ENCODE measurements at regions not wholly inside any gene's neighbourhood (a gene's known extent, or its start where the extent isn't known, plus 50 kb on each side); places are given as distances from the start of the nearest gene placed in this dataset.

- Histone ChIP-seq H3K27ac (replicated peaks) (no peak overlapping the region), H3K27me3 (ENCODE audit: insufficient read depth, poor library complexity, severe bottlenecking) (no peaks in the 10 kb centered on the region), H3K4me3 (replicated peaks; ENCODE audit: insufficient read depth, low read length) (no peak overlapping the region)
- no peak for TF ChIP-seq POLR2AphosphoS5 (IDR thresholded peaks at IDR 0.05; ENCODE audit: low read depth)
- TF ChIP-seq GABPA (IDR thresholded peaks at IDR 0.05; ENCODE audit: low read depth), result no peak
- TF ChIP-seq SPI1 (IDR thresholded peaks at IDR 0.05; ENCODE audit: borderline replicate concordance, low read depth), result no peak
- TF ChIP-seq, protein P1, sequence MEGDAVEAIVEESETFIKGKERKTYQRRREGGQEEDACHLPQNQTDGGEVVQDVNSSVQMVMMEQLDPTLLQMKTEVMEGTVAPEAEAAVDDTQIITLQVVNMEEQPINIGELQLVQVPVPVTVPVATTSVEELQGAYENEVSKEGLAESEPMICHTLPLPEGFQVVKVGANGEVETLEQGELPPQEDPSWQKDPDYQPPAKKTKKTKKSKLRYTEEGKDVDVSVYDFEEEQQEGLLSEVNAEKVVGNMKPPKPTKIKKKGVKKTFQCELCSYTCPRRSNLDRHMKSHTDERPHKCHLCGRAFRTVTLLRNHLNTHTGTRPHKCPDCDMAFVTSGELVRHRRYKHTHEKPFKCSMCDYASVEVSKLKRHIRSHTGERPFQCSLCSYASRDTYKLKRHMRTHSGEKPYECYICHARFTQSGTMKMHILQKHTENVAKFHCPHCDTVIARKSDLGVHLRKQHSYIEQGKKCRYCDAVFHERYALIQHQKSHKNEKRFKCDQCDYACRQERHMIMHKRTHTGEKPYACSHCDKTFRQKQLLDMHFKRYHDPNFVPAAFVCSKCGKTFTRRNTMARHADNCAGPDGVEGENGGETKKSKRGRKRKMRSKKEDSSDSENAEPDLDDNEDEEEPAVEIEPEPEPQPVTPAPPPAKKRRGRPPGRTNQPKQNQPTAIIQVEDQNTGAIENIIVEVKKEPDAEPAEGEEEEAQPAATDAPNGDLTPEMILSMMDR (IDR thresholded peaks at IDR 0.05; ENCODE audit: insufficient read depth, low read length), result no peak
- TF ChIP-seq REST (IDR thresholded peaks at IDR 0.05; ENCODE audit: insufficient replicate concordance, low read depth), result no peak
- no peak for DNase-seq (ENCODE audit: low read depth in 1 of 2, low spot score in 1 of 2)
These were observed 1353.9 kb downstream of the AACS start for GRCh38 chr12:126419131-126419530.

DNA sequence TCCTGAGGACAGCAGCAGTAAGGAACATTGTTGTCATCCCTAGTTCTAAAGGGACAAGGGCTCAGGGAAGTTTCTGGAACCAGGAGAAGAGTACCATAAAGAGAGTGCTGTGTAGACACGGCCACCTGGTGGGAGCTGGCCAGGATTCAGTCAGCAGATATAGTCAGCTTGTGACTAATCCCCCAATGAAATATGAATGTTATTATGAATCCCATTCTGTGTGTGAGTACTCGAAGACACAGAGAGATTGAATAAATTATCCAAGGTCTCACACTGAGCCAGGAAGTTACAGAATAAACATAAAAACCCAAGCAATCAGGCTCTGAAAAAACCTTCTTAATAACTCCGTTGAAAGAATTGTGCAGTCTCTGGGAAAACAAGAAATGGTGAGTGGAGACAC is 1359.5 kb downstream of the AACS start:
- DNase-seq (ENCODE audit: low read depth in 1 of 2, low spot score in 1 of 2), result no peak
- H3K4me3 ChIP-seq (replicated peaks; ENCODE audit: insufficient read depth, low read length), result no peak overlapping the region

GRCh38 chr12:126425264-126425663 is 1360.0 kb downstream of the AACS start:
- H3K27ac ChIP-seq (replicated peaks), result no peak overlapping the region
- no peak for TF ChIP-seq REST (IDR thresholded peaks at IDR 0.05; ENCODE audit: insufficient replicate concordance, low read depth)
- no peak for TF ChIP-seq SPI1 (IDR thresholded peaks at IDR 0.05; ENCODE audit: borderline replicate concordance, low read depth)
- no peak for TF ChIP-seq GABPA (IDR thresholded peaks at IDR 0.05; ENCODE audit: low read depth)
- TF ChIP-seq POLR2AphosphoS5 (IDR thresholded peaks at IDR 0.05; ENCODE audit: low read depth), result no peak
- TF ChIP-seq, protein P1 (IDR thresholded peaks at IDR 0.05; ENCODE audit: insufficient read depth, low read length), result no peak
- H3K4me3 ChIP-seq (replicated peaks; ENCODE audit: insufficient read depth, low read length), result no peak overlapping the region
- H3K27me3 ChIP-seq (ENCODE audit: insufficient read depth, poor library complexity, severe bottlenecking), result no peaks in the 10 kb centered on the region
- DNase-seq (ENCODE audit: low read depth in 1 of 2, low spot score in 1 of 2), result no peak

More for the DNA sequence above, 1359.5 kb downstream of the AACS start:
- H3K27ac ChIP-seq (replicated peaks), result no peak overlapping the region
- TF ChIP-seq REST (IDR thresholded peaks at IDR 0.05; ENCODE audit: insufficient replicate concordance, low read depth), result no peak
- H3K27me3 ChIP-seq (ENCODE audit: insufficient read depth, poor library complexity, severe bottlenecking), result no peaks in the 10 kb centered on the region

- Histone ChIP-seq H3K27ac (replicated peaks) (no peak overlapping the region), H3K4me3 (replicated peaks; ENCODE audit: insufficient read depth, low read length) (no peak overlapping the region), H3K27me3 (ENCODE audit: insufficient read depth, poor library complexity, severe bottlenecking) (no peaks in the 10 kb centered on the region)
- DNase-seq (ENCODE audit: low read depth in 1 of 2, low spot score in 1 of 2), result no peak
- TF ChIP-seq POLR2AphosphoS5 (IDR thresholded peaks at IDR 0.05; ENCODE audit: low read depth) (no peak), GABPA (IDR thresholded peaks at IDR 0.05; ENCODE audit: low read depth) (no peak), SPI1 (IDR thresholded peaks at IDR 0.05; ENCODE audit: borderline replicate concordance, low read depth) (no peak), REST (IDR thresholded peaks at IDR 0.05; ENCODE audit: insufficient replicate concordance, low read depth) (no peak)
- TF ChIP-seq, protein P1 (IDR thresholded peaks at IDR 0.05; ENCODE audit: insufficient read depth, low read length), result no peak
These were observed 1363.5 kb downstream of the AACS start for GRCh38 chr12:126428769-126429168.

Measured in HL-60 (cell line).